HK-2 (cell line): ENCODE measurements at regions not wholly inside any gene's neighbourhood (a gene's known extent, or its start where the extent isn't known, plus 50 kb on each side); places are given as distances from the start of the nearest gene placed in this dataset.
"Not testable (repeated sequence)": the region's sequence is repeated elsewhere in the genome, so short reads cannot be mapped to it uniquely, and the experiment has no call there.

Experiments
- DNase-seq: peaks from one replicate; pipeline ENCODE4 v3.0.0-alpha.2; 2018; ENCODE audit not compliant: unreplicated experiment

GRCh38 chr6:13874191-13874549 lies 50.6 kb upstream of the RNF182 start:
- DNase-seq: no peak

- DNase-seq: peak; percentile 79
Observed at GRCh38 chr6:13873288-13874190, 51.2 kb upstream of the RNF182 start.

GRCh38 chr6:13872681-13873080 lies 52.1 kb upstream of the RNF182 start:
- no peak for DNase-seq

GRCh38 chr6:13872006-13872405 lies 52.7 kb upstream of the RNF182 start:
- not testable (repeated sequence) for DNase-seq

GRCh38 chr6:13870214-13870830 lies 54.4 kb upstream of the RNF182 start:
- DNase-seq: no peak

GRCh38 chr6:13868236-13868635 lies 53.9 kb upstream of the MCUR1 start:
- no peak for DNase-seq

- DNase-seq: no peak
Observed at GRCh38 chr6:13866301-13866700, 51.9 kb upstream of the MCUR1 start.

GRCh38 chr6:13865141-13865540 lies 50.8 kb upstream of the MCUR1 start:
- no peak for DNase-seq

- DNase-seq: not testable (repeated sequence)
Observed at GRCh38 chr6:13864669-13865068, 50.3 kb upstream of the MCUR1 start.
